HEK293 (cell line): ENCODE measurements at regions not wholly inside any gene's neighbourhood (a gene's known extent, or its start where the extent isn't known, plus 50 kb on each side); places are given as distances from the start of the nearest gene placed in this dataset.

ENCODE experiments used
- CTCF ChIA-PET: fragments of 350-600 bp; formaldehyde crosslinking; extraction: SDS; loops from one replicate; lab custom pipeline; 2021; ENCODE audit warnings: antibody characterized with exemption; lab: Yijun Ruan, JAX
- POLR2A ChIA-PET: fragments of 300-600 bp; formaldehyde crosslinking; extraction: SDS; loops from one replicate; lab custom pipeline; 2020; ENCODE audit warnings: antibody characterized with exemption, inconsistent platforms; lab: Yijun Ruan, JAX
- H3K27ac ChIP-seq: fragments of 200-500 bp; sonication (Bioruptor generic); 2 replicates; pipeline ENCODE4 v1.5.1; 2014; ENCODE audit warnings: low read depth, low read length, control low read depth, inconsistent platforms; ENCODE audit errors: extremely low read depth
- H3K36me3 ChIP-seq, 2 experiments: fragments of 200-500 bp in 1 of 2; sonication (Bioruptor generic) in 1 of 2; 1 replicate in 1 of 2; 2 replicates in 1 of 2; pipeline ENCODE4 v1.5.1; 2014 to 2017; ENCODE audit warnings: inconsistent platforms in 2 of 2, low read length in 2 of 2; ENCODE audit not compliant: control insufficient read depth in 2 of 2, insufficient read depth in 1 of 2
- H3K4me1 ChIP-seq: fragments of 200-500 bp; sonication (Bioruptor generic); 2 replicates; pipeline ENCODE4 v1.5.1; 2014; ENCODE audit warnings: mild to moderate bottlenecking, low read length, inconsistent platforms; ENCODE audit not compliant: control insufficient read depth, insufficient read depth
- H3K4me3 ChIP-seq: 2 replicates; pipeline ENCODE4 v1.5.1; 2011; ENCODE audit warnings: low read depth, mild to moderate bottlenecking, control low read depth, low read length, moderate library complexity
- H3K9me3 ChIP-seq: fragments of 200-500 bp; sonication (Bioruptor generic); 2 replicates; pipeline ENCODE4 v1.5.1; 2014; ENCODE audit warnings: low read depth, low read length, inconsistent platforms; ENCODE audit not compliant: control insufficient read depth, insufficient read depth
- KLF1 ChIP-seq: fragments of 450-650 bp; formaldehyde crosslinking; IDR thresholded peaks from 2 replicates; pipeline ENCODE4 v1.5.1; 2016; ENCODE audit warnings: missing biosample characterization, missing genetic modification characterization
- KLF16 ChIP-seq: fragments of 450-650 bp; formaldehyde crosslinking; IDR thresholded peaks from 2 replicates; pipeline ENCODE4 v1.5.1; 2017; ENCODE audit warnings: missing biosample characterization, missing genetic modification characterization
- PRDM1 ChIP-seq: fragments of 450-650 bp; formaldehyde crosslinking; IDR thresholded peaks from 2 replicates; pipeline ENCODE4; 2016; ENCODE audit warnings: missing biosample characterization, missing genetic modification characterization
- RBAK ChIP-seq: fragments of 450-650 bp; formaldehyde crosslinking; IDR thresholded peaks from 2 replicates; pipeline ENCODE4 v1.5.1; 2016; ENCODE audit warnings: missing biosample characterization, missing genetic modification characterization
- ZBTB20 ChIP-seq: fragments of 450-650 bp; formaldehyde crosslinking; IDR thresholded peaks from 2 replicates; pipeline ENCODE4 v1.5.1; 2016; ENCODE audit warnings: missing biosample characterization, missing genetic modification characterization
- ZBTB48 ChIP-seq: fragments of 450-650 bp; formaldehyde crosslinking; IDR thresholded peaks from 2 replicates; pipeline ENCODE4 v1.5.1; 2016; ENCODE audit warnings: missing biosample characterization, missing genetic modification characterization
- ZNF157 ChIP-seq: fragments of 450-650 bp; formaldehyde crosslinking; IDR thresholded peaks from 2 replicates; pipeline ENCODE4 v1.5.1; 2016; ENCODE audit warnings: missing biosample characterization, missing genetic modification characterization
- ZNF2 ChIP-seq: fragments of 450-650 bp; formaldehyde crosslinking; IDR thresholded peaks from 2 replicates; pipeline ENCODE4 v1.5.1; 2016; ENCODE audit warnings: missing biosample characterization, missing genetic modification characterization
- ZNF211 ChIP-seq: fragments of 450-650 bp; formaldehyde crosslinking; IDR thresholded peaks from 2 replicates; pipeline ENCODE4 v1.5.1; 2016; ENCODE audit warnings: low read depth, missing biosample characterization, missing genetic modification characterization
- ZNF366 ChIP-seq: fragments of 450-650 bp; formaldehyde crosslinking; conservative IDR thresholded peaks from 2 replicates; pipeline ENCODE4 v1.5.1; 2016; ENCODE audit warnings: missing biosample characterization, missing genetic modification characterization
- ZNF548 ChIP-seq: fragments of 450-650 bp; formaldehyde crosslinking; IDR thresholded peaks from 2 replicates; pipeline ENCODE4 v1.5.1; 2016; ENCODE audit warnings: missing biosample characterization, missing genetic modification characterization
- ZNF624 ChIP-seq: fragments of 450-650 bp; formaldehyde crosslinking; IDR thresholded peaks from 2 replicates; pipeline ENCODE4 v1.5.1; 2017; ENCODE audit warnings: missing biosample characterization, missing genetic modification characterization
- ZNF660 ChIP-seq: fragments of 450-650 bp; IDR thresholded peaks from 2 replicates; pipeline ENCODE4 v1.5.1; 2018; ENCODE audit warnings: missing biosample characterization, mild to moderate bottlenecking, missing genetic modification characterization
- ZNF76 ChIP-seq: fragments of 450-650 bp; formaldehyde crosslinking; IDR thresholded peaks from 2 replicates; pipeline ENCODE4; 2016; ENCODE audit warnings: low read depth, missing biosample characterization, missing genetic modification characterization, borderline replicate concordance
- ZSCAN16 ChIP-seq: fragments of 450-650 bp; formaldehyde crosslinking; IDR thresholded peaks from 2 replicates; pipeline ENCODE4 v1.5.1; 2016; ENCODE audit warnings: missing biosample characterization, missing genetic modification characterization
- TF ChIP-seq, protein P1 (sequence below): fragments of 450-650 bp; formaldehyde crosslinking; IDR thresholded peaks from 2 replicates; pipeline ENCODE4 v1.5.1; 2017; ENCODE audit warnings: missing biosample characterization, missing genetic modification characterization
- TF ChIP-seq, protein P2 (sequence below): fragments of 450-650 bp; IDR thresholded peaks from 2 replicates; pipeline ENCODE4 v1.5.1; 2018; ENCODE audit warnings: missing biosample characterization, missing genetic modification characterization
- TF ChIP-seq, protein P3 (sequence below): fragments of 450-650 bp; formaldehyde crosslinking; IDR thresholded peaks from 2 replicates; pipeline ENCODE4 v1.5.1; 2016; ENCODE audit warnings: missing biosample characterization, missing genetic modification characterization
- TF ChIP-seq, protein P4 (sequence below): fragments of 450-650 bp; formaldehyde crosslinking; IDR thresholded peaks from 2 replicates; pipeline ENCODE4; 2016; ENCODE audit warnings: missing biosample characterization, missing genetic modification characterization
- TF ChIP-seq, protein P5 (sequence below): fragments of 450-650 bp; formaldehyde crosslinking; IDR thresholded peaks from 2 replicates; pipeline ENCODE4 v1.5.1; 2016; ENCODE audit warnings: missing biosample characterization, missing genetic modification characterization
- TF ChIP-seq, protein P6 (sequence below): fragments of 450-650 bp; formaldehyde crosslinking; IDR thresholded peaks from 2 replicates; pipeline ENCODE4 v1.5.1; 2017; ENCODE audit warnings: missing biosample characterization, missing genetic modification characterization
- TF ChIP-seq, protein P7 (sequence below): fragments of 450-650 bp; formaldehyde crosslinking; IDR thresholded peaks from 2 replicates; pipeline ENCODE4 v1.5.1; 2016; ENCODE audit warnings: missing biosample characterization, missing genetic modification characterization

DNA sequence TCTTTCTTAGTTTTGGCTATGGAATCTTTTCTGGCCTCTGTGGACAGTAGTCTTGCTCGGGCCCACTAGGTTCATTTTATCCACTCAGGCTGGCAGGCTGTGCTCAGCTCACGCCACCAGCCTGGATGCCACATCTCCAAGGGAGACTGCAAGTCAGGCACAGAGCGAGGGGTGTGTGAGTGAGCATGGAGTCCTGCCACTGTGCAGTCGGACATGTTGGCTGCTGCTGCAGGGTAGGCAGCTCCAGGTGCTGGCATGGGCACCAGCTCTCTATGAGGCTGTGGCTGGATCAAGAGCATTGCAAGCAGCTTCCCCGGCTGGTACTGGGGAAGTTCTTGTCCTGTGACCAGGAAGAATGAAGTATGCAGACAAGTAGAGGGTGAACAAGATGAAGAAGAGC lies 158.9 kb downstream of the PCTP start:
- Histone ChIP-seq H3K4me3 (no peak overlapping the region), H3K36me3 (no peaks in the 10 kb centered on the region), H3K4me1 (no peaks in the 10 kb centered on the region), H3K9me3 (no peaks in the 10 kb centered on the region), H3K27ac (no peak overlapping the region)
- TF ChIP-seq KLF1 (no peak), KLF16 (tag by site-specific recombination) (no peak), ZNF157 (no peak)
- TF ChIP-seq, protein P1, sequence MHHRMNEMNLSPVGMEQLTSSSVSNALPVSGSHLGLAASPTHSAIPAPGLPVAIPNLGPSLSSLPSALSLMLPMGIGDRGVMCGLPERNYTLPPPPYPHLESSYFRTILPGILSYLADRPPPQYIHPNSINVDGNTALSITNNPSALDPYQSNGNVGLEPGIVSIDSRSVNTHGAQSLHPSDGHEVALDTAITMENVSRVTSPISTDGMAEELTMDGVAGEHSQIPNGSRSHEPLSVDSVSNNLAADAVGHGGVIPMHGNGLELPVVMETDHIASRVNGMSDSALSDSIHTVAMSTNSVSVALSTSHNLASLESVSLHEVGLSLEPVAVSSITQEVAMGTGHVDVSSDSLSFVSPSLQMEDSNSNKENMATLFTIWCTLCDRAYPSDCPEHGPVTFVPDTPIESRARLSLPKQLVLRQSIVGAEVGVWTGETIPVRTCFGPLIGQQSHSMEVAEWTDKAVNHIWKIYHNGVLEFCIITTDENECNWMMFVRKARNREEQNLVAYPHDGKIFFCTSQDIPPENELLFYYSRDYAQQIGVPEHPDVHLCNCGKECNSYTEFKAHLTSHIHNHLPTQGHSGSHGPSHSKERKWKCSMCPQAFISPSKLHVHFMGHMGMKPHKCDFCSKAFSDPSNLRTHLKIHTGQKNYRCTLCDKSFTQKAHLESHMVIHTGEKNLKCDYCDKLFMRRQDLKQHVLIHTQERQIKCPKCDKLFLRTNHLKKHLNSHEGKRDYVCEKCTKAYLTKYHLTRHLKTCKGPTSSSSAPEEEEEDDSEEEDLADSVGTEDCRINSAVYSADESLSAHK (tag by site-specific recombination) = no peak
- TF ChIP-seq, protein P2, sequence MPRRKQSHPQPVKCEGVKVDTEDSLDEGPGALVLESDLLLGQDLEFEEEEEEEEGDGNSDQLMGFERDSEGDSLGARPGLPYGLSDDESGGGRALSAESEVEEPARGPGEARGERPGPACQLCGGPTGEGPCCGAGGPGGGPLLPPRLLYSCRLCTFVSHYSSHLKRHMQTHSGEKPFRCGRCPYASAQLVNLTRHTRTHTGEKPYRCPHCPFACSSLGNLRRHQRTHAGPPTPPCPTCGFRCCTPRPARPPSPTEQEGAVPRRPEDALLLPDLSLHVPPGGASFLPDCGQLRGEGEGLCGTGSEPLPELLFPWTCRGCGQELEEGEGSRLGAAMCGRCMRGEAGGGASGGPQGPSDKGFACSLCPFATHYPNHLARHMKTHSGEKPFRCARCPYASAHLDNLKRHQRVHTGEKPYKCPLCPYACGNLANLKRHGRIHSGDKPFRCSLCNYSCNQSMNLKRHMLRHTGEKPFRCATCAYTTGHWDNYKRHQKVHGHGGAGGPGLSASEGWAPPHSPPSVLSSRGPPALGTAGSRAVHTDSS (tag by site-specific recombination) = no peak
- TF ChIP-seq, protein P3, sequence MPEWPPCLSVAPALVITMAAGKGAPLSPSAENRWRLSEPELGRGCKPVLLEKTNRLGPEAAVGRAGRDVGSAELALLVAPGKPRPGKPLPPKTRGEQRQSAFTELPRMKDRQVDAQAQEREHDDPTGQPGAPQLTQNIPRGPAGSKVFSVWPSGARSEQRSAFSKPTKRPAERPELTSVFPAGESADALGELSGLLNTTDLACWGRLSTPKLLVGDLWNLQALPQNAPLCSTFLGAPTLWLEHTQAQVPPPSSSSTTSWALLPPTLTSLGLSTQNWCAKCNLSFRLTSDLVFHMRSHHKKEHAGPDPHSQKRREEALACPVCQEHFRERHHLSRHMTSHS (tag by site-specific recombination) = no peak
- POLR2A ChIA-PET = no interaction called here
- CTCF ChIA-PET = no interaction called here

DNA sequence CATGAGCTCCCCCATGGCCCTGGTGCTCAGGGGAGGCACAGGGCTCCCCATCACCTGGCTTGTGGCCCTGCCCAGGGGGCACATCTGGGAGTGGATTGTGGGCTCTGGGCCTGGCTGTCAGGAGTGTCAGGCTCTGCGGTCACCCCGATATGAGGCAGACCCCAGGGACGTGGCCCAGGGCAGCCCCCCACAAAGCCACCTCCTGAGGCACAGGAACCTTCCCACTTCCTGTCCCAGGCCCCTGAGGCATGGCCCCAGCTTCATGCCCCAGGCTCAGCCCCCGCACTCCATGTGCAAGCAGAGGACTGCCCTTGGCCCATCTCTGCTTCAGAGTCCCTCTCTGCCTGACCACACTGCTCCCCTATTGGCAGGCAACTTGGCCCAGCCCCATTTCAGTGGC lies 160.3 kb downstream of the PCTP start:
- ChIA-PET CTCF (no interaction called here), POLR2A (no interaction called here)
- Histone ChIP-seq H3K27ac (no peak overlapping the region), H3K4me1 (no peaks in the 10 kb centered on the region), H3K36me3 (no peaks in the 10 kb centered on the region), H3K9me3 (no peaks in the 10 kb centered on the region), H3K4me3 (no peak overlapping the region)
- TF ChIP-seq ZNF366 = no peak
- no peak for TF ChIP-seq ZNF660 (tag by site-specific recombination)

DNA sequence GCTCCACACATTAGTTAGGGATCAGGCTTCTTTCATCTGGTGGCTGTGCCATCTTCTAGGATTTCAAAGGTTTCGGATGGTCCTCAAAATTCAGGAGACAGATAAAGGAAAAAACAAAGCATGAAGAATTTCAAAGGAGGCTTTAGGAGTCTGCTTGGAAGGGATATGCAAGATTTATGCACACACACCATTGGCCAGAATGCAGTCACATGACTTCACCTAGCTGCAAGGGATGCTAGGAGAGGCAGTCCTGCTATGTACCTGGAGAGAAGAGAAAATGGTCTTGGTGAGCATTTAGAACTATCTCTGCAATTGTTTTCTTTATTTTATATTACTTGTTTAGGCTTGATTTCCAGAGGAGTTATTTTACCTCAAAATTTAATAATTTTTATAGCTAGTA lies 174.6 kb downstream of the PCTP start:
- Histone ChIP-seq H3K9me3 (peaks cover 5% of the 10 kb centered on the region; the same call in 1 of the 2 replicates), H3K4me3 (no peak overlapping the region), H3K4me1 (no peaks in the 10 kb centered on the region), H3K36me3 (no peaks in the 10 kb centered on the region), H3K27ac (no peak overlapping the region)
- POLR2A ChIA-PET = no interaction called here
- CTCF ChIA-PET = no interaction called here
- TF ChIP-seq, protein P4, sequence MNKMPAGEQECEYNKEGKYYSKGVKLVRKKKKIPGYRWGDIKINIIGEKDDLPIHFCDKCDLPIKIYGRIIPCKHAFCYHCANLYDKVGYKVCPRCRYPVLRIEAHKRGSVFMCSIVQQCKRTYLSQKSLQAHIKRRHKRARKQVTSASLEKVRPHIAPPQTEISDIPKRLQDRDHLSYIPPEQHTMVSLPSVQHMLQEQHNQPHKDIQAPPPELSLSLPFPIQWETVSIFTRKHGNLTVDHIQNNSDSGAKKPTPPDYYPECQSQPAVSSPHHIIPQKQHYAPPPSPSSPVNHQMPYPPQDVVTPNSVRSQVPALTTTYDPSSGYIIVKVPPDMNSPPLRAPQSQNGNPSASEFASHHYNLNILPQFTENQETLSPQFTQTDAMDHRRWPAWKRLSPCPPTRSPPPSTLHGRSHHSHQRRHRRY (tag by site-specific recombination) = no peak
- no peak for TF ChIP-seq ZBTB20 (tag by site-specific recombination)
- TF ChIP-seq, protein P5, sequence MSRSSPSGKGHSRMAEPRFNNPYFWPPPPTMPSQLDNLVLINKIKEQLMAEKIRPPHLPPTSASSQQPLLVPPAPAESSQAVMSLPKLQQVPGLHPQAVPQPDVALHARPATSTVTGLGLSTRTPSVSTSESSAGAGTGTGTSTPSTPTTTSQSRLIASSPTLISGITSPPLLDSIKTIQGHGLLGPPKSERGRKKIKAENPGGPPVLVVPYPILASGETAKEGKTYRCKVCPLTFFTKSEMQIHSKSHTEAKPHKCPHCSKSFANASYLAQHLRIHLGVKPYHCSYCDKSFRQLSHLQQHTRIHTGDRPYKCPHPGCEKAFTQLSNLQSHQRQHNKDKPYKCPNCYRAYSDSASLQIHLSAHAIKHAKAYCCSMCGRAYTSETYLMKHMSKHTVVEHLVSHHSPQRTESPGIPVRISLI = no peak
- no peak for TF ChIP-seq ZSCAN16 (tag by site-specific recombination)
- TF ChIP-seq, protein P6, sequence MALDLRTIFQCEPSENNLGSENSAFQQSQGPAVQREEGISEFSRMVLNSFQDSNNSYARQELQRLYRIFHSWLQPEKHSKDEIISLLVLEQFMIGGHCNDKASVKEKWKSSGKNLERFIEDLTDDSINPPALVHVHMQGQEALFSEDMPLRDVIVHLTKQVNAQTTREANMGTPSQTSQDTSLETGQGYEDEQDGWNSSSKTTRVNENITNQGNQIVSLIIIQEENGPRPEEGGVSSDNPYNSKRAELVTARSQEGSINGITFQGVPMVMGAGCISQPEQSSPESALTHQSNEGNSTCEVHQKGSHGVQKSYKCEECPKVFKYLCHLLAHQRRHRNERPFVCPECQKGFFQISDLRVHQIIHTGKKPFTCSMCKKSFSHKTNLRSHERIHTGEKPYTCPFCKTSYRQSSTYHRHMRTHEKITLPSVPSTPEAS (tag by site-specific recombination) = no peak
- TF ChIP-seq, protein P3 (tag by site-specific recombination) = no peak
- TF ChIP-seq ZNF211 (tag by site-specific recombination) = no peak
- no peak for TF ChIP-seq PRDM1 (tag by site-specific recombination)
- TF ChIP-seq ZNF624 (tag by site-specific recombination) = no peak
- no peak for TF ChIP-seq ZNF548 (tag by site-specific recombination)
- no peak for TF ChIP-seq ZNF2 (tag by site-specific recombination)
- no peak for TF ChIP-seq RBAK (tag by site-specific recombination)
- no peak for TF ChIP-seq ZNF76 (tag by site-specific recombination)
- TF ChIP-seq ZBTB48 = no peak
- TF ChIP-seq, protein P7, sequence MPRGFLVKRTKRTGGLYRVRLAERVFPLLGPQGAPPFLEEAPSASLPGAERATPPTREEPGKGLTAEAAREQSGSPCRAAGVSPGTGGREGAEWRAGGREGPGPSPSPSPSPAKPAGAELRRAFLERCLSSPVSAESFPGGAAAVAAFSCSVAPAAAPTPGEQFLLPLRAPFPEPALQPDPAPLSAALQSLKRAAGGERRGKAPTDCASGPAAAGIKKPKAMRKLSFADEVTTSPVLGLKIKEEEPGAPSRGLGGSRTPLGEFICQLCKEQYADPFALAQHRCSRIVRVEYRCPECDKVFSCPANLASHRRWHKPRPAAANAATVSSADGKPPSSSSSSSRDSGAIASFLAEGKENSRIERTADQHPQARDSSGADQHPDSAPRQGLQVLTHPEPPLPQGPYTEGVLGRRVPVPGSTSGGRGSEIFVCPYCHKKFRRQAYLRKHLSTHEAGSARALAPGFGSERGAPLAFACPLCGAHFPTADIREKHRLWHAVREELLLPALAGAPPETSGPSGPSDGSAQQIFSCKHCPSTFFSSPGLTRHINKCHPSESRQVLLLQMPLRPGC (tag by site-specific recombination) = no peak
